ENCODE measurements at regions not wholly inside any gene's neighbourhood (a gene's known extent, or its start where the extent isn't known, plus 50 kb on each side); places are given as distances from the start of the nearest gene placed in this dataset.

DNA sequence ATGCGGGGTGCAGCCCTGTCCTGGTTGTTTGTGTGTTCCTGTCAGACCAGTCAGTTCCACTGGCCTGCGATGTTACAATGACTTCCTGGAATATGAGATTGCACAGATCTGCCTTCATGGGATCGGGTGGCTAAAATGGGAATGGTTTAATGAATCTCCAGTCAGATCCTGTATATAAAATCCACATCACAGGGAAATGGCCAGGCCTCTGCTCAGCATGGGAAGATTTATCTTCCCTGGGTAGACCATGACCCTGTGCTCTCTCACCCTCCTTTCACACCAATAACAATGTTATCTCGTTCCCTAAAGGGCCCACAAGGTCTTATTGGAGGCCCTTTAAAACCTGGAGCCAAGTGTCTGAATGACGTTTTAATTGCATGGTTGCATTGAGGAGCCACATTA, 307.4 kb downstream of the RAB28 start:
- Histone ChIP-seq H3K4me3 (no peak overlapping the region), H3K4me2 (no peak overlapping the region), H4K20me1 (replicated peaks; ENCODE audit: insufficient read depth) (no peaks in the 10 kb centered on the region; the same call in 1 of the 2 replicates), H3K79me2 (replicated peaks; ENCODE audit: insufficient read depth) (no peaks in the 10 kb centered on the region), H3K36me3 (ENCODE audit: insufficient read depth) (no peaks in the 10 kb centered on the region), H3K9me2 (ENCODE audit: insufficient read depth) (peaks cover 10% of the 10 kb centered on the region; the same call in 1 of the 2 replicates), H3K27me3 (ENCODE audit: insufficient read depth) (no peaks in the 10 kb centered on the region), H3K27ac (ENCODE audit: low read depth) (no peak overlapping the region), H2AFZ (no peak overlapping the region), H3K4me1 (ENCODE audit: insufficient read depth) (no peaks in the 10 kb centered on the region), H3F3A (replicated peaks; ENCODE audit: low read depth) (no peaks in the 10 kb centered on the region)
- Mint-ChIP-seq H3K27ac (no peak overlapping the region), H3K9me3 (no peaks in the 10 kb centered on the region), H3K36me3 (ENCODE audit: low read depth) (no peaks in the 10 kb centered on the region), H3K4me1 (peaks cover 3% of the 10 kb centered on the region; the same call in 2 of the 3 replicates), H3K4me3 (no peak overlapping the region), H3K27me3 (ENCODE audit: insufficient read depth, low read depth, poor library complexity) (peaks cover 4% of the 10 kb centered on the region)
- TF ChIP-seq CREB1 (CRISPR knock-in tag; IDR thresholded peaks at IDR 0.05; ENCODE audit: low read depth) (no peak), JUNB (IDR thresholded peaks at IDR 0.05; ENCODE audit: unreplicated experiment) (no peak), EZH2 (IDR thresholded peaks at IDR 0.05; ENCODE audit: low read depth, unreplicated experiment) (no peak), NANOG (IDR thresholded peaks at IDR 0.05; ENCODE audit: borderline replicate concordance) (no peak), EZH2phosphoT487 (IDR thresholded peaks at IDR 0.05; ENCODE audit: unreplicated experiment) (no peak), STAT1 (IDR thresholded peaks at IDR 0.05; ENCODE audit: unreplicated experiment) (no peak), ZNF331 (CRISPR knock-in tag; IDR thresholded peaks at IDR 0.05; ENCODE audit: low read depth) (no peak)
- TF ChIP-seq, protein P1, sequence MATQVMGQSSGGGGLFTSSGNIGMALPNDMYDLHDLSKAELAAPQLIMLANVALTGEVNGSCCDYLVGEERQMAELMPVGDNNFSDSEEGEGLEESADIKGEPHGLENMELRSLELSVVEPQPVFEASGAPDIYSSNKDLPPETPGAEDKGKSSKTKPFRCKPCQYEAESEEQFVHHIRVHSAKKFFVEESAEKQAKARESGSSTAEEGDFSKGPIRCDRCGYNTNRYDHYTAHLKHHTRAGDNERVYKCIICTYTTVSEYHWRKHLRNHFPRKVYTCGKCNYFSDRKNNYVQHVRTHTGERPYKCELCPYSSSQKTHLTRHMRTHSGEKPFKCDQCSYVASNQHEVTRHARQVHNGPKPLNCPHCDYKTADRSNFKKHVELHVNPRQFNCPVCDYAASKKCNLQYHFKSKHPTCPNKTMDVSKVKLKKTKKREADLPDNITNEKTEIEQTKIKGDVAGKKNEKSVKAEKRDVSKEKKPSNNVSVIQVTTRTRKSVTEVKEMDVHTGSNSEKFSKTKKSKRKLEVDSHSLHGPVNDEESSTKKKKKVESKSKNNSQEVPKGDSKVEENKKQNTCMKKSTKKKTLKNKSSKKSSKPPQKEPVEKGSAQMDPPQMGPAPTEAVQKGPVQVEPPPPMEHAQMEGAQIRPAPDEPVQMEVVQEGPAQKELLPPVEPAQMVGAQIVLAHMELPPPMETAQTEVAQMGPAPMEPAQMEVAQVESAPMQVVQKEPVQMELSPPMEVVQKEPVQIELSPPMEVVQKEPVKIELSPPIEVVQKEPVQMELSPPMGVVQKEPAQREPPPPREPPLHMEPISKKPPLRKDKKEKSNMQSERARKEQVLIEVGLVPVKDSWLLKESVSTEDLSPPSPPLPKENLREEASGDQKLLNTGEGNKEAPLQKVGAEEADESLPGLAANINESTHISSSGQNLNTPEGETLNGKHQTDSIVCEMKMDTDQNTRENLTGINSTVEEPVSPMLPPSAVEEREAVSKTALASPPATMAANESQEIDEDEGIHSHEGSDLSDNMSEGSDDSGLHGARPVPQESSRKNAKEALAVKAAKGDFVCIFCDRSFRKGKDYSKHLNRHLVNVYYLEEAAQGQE (IDR thresholded peaks at IDR 0.05; ENCODE audit: unreplicated experiment): no peak
- TF ChIP-seq, protein P2, sequence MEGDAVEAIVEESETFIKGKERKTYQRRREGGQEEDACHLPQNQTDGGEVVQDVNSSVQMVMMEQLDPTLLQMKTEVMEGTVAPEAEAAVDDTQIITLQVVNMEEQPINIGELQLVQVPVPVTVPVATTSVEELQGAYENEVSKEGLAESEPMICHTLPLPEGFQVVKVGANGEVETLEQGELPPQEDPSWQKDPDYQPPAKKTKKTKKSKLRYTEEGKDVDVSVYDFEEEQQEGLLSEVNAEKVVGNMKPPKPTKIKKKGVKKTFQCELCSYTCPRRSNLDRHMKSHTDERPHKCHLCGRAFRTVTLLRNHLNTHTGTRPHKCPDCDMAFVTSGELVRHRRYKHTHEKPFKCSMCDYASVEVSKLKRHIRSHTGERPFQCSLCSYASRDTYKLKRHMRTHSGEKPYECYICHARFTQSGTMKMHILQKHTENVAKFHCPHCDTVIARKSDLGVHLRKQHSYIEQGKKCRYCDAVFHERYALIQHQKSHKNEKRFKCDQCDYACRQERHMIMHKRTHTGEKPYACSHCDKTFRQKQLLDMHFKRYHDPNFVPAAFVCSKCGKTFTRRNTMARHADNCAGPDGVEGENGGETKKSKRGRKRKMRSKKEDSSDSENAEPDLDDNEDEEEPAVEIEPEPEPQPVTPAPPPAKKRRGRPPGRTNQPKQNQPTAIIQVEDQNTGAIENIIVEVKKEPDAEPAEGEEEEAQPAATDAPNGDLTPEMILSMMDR (conservative IDR thresholded peaks at IDR 0.05; ENCODE audit: low read depth in 2 of 2): no peak
- TF ChIP-seq, protein P3, sequence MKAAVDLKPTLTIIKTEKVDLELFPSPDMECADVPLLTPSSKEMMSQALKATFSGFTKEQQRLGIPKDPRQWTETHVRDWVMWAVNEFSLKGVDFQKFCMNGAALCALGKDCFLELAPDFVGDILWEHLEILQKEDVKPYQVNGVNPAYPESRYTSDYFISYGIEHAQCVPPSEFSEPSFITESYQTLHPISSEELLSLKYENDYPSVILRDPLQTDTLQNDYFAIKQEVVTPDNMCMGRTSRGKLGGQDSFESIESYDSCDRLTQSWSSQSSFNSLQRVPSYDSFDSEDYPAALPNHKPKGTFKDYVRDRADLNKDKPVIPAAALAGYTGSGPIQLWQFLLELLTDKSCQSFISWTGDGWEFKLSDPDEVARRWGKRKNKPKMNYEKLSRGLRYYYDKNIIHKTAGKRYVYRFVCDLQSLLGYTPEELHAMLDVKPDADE (IDR thresholded peaks at IDR 0.05): no peak
- no peak for DNase-seq (ENCODE audit: low spot score)
- ATAC-seq: no peak
